Mesothelial cell of epicardium (in vitro differentiated cells): ENCODE measurements at regions not wholly inside any gene's neighbourhood (a gene's known extent, or its start where the extent isn't known, plus 50 kb on each side); places are given as distances from the start of the nearest gene placed in this dataset.
"Not testable (repeated sequence)": the region's sequence is repeated elsewhere in the genome, so short reads cannot be mapped to it uniquely, and the experiment has no call there.

Source experiments
- DNase-seq, 2 experiments: peaks; one replicate each; pipeline ENCODE4 v3.0.0; 2021; ENCODE audit warnings: low spot score in 2 of 2; ENCODE audit not compliant: unreplicated experiment in 2 of 2
- H3K27ac Mint-ChIP-seq: 2 replicates; pipeline ENCODE4 v1.8.0; 2021; ENCODE audit warnings: mixed read lengths
- H3K27me3 Mint-ChIP-seq: 2 replicates; pipeline ENCODE4 v1.8.0; 2021; ENCODE audit warnings: low read depth, mixed read lengths
- H3K36me3 Mint-ChIP-seq: 2 replicates; pipeline ENCODE4 v1.8.0; 2021; ENCODE audit warnings: mixed read lengths
- H3K4me1 Mint-ChIP-seq: 2 replicates; pipeline ENCODE4 v1.8.0; 2021; ENCODE audit warnings: mixed read lengths
- H3K4me3 Mint-ChIP-seq: 2 replicates; pipeline ENCODE4 v1.8.0; 2021; ENCODE audit warnings: mild to moderate bottlenecking, moderate library complexity, mixed read lengths
- H3K9me3 Mint-ChIP-seq: 2 replicates; pipeline ENCODE4 v1.8.0; 2021; ENCODE audit warnings: mixed read lengths
- TF ChIP-seq, protein P1 (sequence below): fragments of 200-600 bp; sonication (generic); IDR thresholded peaks from one replicate; pipeline ENCODE4 v1.5.0; 2021; ENCODE audit warnings: antibody characterized with exemption; ENCODE audit not compliant: unreplicated experiment

DNA sequence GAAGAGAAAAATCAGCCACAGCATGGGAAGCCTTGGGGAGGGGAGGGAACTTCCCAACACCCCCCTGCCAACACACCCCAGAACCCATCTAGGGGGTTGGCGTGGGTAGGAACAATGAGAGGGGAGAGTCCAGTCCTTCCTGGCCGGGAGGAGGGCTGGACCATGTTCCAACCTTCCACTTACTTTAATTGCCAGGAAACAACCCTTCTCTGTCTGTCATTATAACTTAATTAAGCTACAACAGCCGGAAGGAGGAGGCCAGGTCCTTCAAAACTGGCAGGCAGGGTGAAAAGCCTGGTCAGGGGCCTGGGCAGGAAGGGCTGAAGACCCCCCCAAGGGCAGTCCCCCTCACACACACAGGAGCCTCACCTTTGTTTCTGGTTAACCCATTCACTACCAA lies 447.0 kb downstream of the SOX9 start:
- H3K27ac Mint-ChIP-seq: no peak overlapping the region
- H3K27me3 Mint-ChIP-seq: no peaks in the 10 kb centered on the region
- no peaks in the 10 kb centered on the region for H3K9me3 Mint-ChIP-seq
- no peak overlapping the region for H3K4me3 Mint-ChIP-seq
- TF ChIP-seq, protein P1, sequence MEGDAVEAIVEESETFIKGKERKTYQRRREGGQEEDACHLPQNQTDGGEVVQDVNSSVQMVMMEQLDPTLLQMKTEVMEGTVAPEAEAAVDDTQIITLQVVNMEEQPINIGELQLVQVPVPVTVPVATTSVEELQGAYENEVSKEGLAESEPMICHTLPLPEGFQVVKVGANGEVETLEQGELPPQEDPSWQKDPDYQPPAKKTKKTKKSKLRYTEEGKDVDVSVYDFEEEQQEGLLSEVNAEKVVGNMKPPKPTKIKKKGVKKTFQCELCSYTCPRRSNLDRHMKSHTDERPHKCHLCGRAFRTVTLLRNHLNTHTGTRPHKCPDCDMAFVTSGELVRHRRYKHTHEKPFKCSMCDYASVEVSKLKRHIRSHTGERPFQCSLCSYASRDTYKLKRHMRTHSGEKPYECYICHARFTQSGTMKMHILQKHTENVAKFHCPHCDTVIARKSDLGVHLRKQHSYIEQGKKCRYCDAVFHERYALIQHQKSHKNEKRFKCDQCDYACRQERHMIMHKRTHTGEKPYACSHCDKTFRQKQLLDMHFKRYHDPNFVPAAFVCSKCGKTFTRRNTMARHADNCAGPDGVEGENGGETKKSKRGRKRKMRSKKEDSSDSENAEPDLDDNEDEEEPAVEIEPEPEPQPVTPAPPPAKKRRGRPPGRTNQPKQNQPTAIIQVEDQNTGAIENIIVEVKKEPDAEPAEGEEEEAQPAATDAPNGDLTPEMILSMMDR: no peak
- no peak for DNase-seq
- H3K36me3 Mint-ChIP-seq: no peaks in the 10 kb centered on the region
- peaks cover 26% of the 10 kb centered on the region for H3K4me1 Mint-ChIP-seq

- Mint-ChIP-seq H3K4me3 (no peak overlapping the region), H3K9me3 (no peaks in the 10 kb centered on the region), H3K27ac (no peak overlapping the region), H3K36me3 (no peaks in the 10 kb centered on the region), H3K4me1 (peaks cover 29% of the 10 kb centered on the region), H3K27me3 (peaks cover 3% of the 10 kb centered on the region)
- TF ChIP-seq, protein P1: no peak
- no peak for DNase-seq
Measured at GRCh38 chr17:72569148-72569946, 448.5 kb downstream of the SOX9 start.

DNA sequence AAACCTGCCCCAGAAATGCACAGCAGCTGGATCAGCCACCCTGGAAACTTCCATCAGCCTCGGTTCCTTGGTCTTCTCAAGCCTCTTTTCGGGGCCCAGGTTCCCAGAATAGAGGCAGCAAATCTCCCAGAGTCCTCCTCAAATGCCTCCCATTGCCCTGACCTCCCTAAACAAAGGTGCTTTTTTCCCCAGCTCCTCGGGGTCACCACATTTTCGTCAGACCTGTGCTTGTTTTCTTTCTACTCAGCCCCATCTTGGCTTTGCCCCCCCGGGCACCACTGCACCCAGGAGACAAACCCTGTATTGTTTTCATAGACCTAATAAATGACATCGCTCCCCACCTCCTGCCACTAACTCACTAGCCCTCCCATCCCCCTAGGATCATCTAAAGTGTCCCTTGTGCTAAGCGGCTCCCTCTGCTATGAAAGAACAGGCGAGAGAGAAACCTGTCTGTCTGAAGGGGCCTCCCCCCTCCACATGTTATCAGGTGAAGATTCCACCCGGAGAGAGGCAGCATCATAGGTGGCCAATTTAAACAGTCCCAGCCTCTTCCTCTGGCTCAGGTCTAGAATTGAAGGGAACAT lies 451.1 kb downstream of the SOX9 start:
- Mint-ChIP-seq H3K9me3 (no peaks in the 10 kb centered on the region), H3K4me3 (no peak overlapping the region), H3K36me3 (no peaks in the 10 kb centered on the region), H3K27ac (peak overlapping the region; percentile 55), H3K4me1 (peaks cover 43% of the 10 kb centered on the region), H3K27me3 (peaks cover 4% of the 10 kb centered on the region)
- no peak for DNase-seq
- TF ChIP-seq, protein P1: no peak

DNA sequence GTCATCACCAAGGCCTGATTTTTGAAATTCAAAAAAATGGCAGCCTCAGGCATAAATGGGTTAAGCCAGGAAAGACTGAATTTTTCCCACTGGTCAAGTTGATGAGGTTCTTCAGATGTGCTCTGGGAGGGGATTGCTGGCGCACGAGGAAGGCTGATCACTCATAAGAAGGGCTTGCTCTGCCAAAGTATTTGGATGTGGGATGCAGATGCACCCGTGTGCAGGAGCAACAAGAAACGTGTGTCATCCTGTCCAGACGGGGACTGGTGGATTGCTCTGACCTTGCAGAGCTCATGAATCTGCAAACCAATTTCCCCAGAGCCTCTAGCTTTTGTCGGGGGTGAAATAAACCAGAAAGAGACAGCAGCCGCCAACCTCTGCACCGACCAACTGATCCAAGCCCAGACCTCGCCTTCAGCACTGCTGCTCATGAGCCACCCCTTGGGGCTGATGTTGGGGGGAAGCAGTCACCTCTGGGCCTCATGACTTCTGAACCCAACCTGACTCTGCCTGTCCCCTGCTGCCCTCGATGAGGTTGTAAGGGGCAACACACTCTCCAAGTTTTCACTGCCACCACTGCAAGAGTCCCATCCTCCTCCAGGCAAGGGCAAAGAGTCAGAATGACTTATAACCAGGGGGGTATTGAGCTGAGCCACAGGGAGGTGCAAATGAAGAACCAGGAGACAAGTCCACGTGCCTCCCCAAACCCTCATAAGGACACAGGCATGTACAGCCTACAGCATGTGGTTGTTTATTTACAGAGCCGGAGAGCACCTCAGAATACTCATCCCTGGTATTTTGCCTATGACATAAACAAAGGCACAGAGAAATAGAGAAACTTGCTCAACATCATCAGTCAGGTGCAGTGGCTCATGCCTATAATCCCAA lies 452.0 kb downstream of the SOX9 start:
- Mint-ChIP-seq H3K27me3 (peaks cover 4% of the 10 kb centered on the region), H3K27ac (no peak overlapping the region), H3K9me3 (no peaks in the 10 kb centered on the region), H3K4me1 (peaks cover 47% of the 10 kb centered on the region), H3K36me3 (no peaks in the 10 kb centered on the region), H3K4me3 (no peak overlapping the region)
- TF ChIP-seq, protein P1: no peak
- DNase-seq: no peak

DNA sequence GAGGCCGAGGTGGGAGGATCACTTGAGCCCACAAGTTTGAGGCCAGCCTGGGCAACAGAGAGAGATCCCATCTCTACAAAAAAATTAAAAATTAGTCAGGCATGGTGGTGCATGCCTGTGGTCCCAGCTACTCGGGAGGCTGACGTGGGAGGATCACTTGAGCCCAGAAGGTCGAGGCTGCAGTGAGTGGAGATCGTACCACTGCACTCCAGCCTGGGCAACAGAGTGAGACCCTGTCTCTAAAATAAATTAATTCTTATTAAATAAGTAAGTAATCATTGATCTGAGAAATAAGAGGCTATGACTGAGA lies 452.6 kb downstream of the SOX9 start:
- peaks cover 44% of the 10 kb centered on the region for H3K4me1 Mint-ChIP-seq
- not testable (repeated sequence) for H3K27ac Mint-ChIP-seq, H3K4me3 Mint-ChIP-seq, DNase-seq, H3K36me3 Mint-ChIP-seq, H3K9me3 Mint-ChIP-seq, H3K27me3 Mint-ChIP-seq
